HG02642 (cell line): ENCODE measurements at regions not wholly inside any gene's neighbourhood (a gene's known extent, or its start where the extent isn't known, plus 50 kb on each side); places are given as distances from the start of the nearest gene placed in this dataset.

ENCODE experiments used
- ATAC-seq: cut with Tn5 transposase; IDR thresholded peaks from one replicate; pipeline ENCODE4 v1.9.1; 2021; ENCODE audit warnings: mild to moderate bottlenecking; ENCODE audit not compliant: unreplicated experiment, poor library complexity

DNA sequence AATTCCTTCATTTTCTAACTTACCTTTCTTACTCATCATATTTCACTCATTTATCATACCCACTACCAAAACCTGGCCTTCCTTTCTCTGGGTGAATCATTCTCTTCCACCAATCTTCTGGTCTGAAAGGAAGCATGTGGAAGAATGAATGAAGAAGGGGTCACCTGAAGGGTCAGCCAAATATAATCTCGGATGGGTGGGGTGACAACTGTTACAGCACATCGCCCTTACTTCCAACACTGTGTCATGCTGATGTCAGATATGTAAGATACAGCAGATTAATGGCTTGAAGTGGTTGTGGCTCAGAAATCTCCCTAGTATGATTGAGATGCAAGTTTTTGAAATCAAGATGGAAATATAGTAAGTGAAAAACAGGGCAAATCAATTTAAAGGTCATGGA is 401.7 kb upstream of the HTR2A start:
- no peak for ATAC-seq

DNA sequence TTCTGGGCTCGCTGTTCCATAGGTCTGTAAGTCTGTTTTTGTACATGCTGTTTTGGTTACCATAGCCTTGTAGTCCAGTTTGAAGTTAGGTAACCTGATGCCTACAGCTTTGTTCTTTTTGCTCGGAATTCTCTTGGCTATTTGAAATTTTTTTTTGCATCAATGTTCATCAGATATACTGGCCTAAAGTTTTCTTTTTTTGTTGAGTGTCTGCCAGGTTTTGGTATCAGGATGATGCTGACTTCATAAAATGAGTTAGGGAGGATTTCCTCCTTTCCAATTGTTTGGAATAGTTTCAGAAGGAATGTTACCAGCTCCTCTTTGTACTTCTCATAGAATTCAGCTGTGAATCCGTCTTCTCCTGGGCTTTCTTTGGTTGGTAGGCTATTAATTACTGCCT is 397.8 kb upstream of the HTR2A start:
- no peak for ATAC-seq

DNA sequence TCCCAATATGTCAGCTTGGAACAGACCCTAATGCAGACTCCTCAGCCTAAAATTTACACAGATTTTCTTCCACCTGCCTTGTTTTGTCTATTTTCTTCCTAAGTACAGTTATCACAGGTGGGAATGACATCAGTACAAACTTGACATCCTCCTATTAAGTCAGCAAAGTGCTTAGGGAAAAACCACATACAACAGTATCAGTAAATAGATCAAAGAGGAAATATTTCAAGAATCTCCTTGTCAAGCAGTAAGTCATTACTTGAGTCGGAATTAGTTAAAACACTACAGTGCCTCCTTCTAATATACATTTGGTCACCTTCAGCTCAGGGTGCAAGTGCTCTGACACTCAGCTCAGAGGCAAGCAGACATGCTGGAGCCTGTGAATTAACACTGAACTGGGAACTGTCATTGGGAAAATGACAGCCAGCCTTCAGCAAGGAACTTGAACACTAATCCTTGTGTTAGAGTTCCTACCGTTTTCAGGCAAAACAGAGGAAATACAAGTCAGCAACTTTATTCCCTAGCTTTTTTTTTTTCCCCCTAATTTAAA is 394.3 kb upstream of the HTR2A start:
- ATAC-seq, result no peak

DNA sequence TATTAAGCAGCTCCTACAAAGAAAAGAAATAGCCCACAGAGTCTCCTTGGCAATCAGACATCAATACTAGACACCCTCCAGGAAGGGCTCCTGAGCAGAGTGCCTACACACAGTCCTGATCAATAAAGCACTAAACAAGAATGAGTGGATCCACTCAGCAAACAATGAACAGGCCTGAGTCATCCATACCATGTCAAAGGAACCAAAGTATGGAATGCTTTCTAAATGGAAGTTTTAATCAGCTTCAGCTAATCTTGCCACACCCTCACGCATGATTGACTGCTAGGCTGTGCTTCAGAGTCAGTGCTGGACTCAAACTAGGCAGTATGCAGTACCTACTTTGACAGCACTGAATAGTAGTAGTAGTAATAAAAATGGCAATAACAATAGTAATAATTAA is 392.7 kb upstream of the HTR2A start:
- ATAC-seq, result no peak

DNA sequence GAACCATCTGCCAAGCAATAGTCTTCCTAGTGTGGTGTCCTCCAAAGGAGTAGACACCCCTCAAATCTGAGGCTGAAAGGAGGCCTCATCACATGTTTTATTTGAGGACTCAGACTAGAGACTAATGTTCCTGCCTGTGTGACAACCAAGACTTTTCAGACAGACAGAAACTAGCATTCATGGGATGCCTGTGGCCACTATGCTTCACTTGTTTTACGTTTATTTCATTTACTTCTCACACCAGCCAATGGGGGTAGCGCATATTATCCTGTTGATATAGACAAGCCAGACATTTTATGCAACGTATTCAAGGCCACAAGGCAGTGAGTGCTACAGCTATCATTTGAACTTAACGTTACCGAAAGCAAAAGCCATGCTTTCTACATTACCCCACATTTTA is 391.7 kb upstream of the HTR2A start:
- ATAC-seq, result no peak

DNA sequence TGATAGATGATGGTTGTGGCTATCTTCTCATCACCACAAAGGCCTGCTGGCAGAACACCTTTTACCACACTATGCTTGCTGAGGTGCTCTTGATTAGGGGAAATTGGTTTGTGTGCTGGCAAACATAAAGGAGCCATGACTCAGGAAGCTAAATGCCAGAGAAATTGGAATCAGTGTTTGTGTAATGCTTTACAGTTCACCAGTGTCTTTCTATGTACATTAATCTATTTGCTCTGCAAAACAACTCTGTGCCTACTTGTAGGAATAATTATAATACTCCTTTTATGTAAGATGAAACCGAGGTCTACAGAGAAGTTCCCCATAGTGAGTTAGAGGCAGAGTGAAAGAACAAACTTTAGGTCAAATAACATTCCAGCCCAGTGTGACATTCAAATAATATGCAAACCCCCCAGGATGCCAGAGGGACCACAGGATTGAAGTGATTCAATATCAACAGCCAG is 390.5 kb upstream of the HTR2A start:
- ATAC-seq, result no peak

DNA sequence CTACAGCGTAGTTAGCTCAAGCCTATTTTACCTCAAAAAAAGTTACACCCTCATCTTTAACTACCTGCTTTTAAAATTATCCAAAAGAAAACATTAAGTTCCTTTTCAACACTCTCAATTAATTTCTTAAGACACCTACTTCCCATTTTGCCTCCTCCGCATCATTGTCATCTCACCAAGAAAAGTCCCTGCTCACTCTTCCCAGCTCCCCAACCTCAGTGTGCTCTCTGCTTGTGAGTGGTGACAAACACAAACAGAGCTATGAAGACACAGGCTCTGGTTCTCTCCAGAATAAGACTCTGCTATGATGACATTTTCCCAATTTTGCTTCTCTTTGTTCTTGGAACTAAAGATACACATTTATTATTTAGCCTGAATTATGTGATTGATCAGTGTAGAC is 385.1 kb upstream of the HTR2A start:
- ATAC-seq, result no peak

DNA sequence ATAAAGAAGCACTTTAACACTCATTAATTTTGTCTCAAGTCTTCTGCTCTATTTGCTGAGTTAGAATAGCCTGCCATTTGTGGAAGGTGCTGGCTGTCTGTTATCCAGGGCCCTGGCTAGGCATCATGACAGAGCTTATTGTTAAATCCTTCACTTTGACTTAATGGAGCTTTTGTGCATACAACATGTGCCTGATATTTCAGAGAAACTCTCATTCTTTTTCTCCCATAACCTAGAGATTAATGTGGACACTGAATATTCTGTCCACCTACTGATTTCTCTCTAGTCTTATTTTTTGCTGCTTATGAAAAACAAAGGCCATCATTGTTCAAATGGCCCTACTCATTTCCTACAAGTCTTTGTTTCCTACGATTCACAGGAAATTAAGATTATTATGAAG is 383.1 kb upstream of the HTR2A start:
- no peak for ATAC-seq

DNA sequence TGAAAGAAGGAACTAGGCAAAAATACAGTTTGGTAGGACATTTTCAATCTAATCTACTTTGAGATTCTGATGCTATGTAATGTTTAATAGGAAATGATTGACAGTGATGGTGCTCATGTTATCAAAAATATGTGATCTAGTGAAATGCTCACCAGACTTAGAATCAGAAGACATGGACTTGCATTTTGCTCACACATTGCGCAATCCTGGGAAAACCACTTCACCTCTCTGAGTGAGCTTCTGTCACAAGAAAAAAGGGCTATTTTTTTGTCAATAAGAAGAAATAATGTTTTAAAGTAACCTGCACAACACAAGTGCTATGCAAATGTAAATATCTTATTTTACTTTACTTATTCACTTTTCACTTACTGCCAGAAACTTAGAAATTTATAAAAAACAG is 380.9 kb upstream of the HTR2A start:
- no peak for ATAC-seq

DNA sequence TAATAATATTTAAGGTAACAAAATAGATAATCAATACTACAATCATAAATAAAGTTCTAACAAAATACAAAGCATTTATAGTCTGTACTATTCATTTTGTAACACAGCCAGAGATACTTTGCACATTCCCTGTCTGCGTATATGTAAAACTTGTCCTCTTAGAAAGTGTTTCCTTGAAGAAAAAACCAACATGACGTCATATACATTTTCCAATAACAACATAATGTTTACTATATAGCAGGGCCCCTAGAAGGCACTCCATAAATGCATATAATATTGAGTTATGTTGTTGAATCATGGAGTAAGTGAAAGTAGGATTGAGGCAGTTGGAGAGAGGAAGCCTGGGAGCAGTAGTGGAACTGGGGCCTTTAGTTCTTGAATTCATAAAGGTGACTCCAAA is 371.4 kb upstream of the HTR2A start:
- no peak for ATAC-seq

DNA sequence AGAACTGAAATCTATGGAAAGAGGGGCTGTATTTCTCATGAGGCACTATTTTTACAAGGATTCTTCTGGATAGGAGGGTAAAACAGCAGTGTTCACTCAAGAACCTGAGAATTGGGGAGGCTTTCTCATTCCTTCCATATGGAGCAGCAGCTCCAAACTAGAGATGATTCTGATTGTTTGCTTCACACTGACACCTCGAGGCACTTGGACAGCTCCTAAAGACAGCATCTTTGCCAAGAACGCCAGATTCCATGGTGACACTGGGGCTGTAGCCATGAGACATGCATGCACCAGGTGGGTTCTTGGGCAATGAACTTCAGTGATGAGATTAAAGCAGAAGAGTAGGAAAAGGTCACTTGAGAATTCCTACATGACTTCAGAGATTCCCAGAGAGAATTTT is 361.5 kb upstream of the HTR2A start:
- no peak for ATAC-seq

DNA sequence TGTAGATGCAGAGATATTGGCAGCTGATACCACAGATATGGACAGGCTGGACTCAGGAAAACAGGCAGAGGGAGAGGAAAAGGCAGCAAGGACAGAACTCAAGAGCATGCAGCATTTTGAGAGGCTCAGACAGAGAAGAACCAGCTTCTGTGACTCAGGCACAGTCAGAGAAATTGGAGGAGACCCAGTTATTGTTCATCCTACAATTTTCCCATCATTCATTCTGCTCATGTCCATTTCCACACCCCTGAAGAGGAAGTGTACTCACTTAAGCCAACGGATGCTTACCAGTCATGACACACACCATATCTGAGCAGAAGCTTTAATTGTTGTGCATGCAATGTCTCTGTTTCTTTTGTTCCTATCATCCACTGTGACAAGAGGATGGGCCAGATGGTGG is 359.8 kb upstream of the HTR2A start:
- no peak for ATAC-seq

DNA sequence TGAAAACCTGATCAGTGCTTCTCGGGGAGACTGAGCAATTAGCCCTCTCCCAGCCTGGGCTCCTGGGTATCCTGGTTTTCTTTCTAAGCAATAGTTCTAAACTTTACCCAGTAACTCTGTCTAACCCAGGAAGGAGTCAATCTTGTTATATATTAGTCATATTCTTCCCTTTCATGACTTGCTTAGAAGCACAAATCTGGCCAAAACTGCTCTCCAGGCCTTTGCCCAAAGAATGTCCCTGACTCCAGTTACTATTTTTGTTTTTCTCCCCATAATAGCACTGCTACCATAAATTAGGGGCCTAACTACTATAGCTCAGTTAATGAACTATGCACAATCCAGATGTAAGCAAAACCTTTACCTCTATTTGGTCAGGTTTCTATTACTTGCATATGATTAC is 355.8 kb upstream of the HTR2A start:
- no peak for ATAC-seq

DNA sequence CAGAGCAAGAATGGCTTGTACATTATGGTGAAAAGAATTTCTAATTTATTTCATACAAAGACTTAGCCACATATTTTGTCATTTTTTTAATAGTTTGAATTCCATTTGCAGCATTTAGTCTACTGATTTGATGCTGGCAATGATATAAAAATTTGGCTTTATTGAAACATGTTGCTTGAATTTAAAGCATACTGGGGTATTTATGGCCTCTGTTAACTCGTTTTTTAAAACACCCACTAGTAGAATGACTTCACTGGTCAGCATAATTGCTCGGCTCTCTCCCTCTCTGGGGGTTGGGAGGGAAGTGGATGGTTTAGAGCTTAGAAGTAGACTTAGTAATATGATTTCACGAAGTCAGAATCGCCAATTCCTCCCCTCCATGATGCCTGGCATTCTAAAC is 354.9 kb upstream of the HTR2A start:
- no peak for ATAC-seq

DNA sequence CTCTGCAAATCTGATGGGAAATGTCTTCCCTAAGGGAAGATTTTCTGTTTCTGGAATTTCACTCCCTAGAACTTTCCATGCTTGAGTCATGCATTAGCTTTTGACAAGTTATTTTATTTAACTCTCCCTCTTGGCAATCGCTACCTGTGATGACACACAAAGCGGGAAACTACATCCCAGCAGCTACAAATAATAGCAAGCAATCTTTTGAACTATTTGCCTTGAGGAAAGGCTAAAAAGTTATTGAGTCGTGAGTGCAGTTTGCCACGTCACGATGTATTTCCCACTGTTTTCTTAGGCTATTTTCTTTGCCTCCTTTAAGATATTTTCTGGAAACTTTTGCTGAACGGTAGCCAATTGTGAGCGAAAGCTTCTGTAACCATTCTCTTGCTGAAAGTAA is 353.3 kb upstream of the HTR2A start:
- no peak for ATAC-seq

DNA sequence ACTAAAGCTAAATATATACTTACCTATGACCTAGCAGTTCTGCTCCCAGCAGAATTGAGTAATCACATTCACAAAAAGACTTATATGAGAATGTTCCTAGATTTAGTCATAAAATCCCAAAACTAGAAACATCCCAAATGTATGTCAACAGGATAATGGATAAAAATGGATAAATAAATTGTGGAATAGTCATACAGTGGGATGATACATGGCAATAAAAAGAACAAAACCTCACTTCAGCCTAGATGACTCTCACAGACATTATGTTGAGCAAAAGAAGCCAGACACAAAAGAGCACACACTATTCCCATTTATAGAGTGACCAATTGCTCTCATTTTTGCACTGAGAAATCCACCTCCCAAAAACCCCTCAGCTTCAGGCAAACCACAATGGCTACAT is 352.4 kb upstream of the HTR2A start:
- ATAC-seq, result no peak

DNA sequence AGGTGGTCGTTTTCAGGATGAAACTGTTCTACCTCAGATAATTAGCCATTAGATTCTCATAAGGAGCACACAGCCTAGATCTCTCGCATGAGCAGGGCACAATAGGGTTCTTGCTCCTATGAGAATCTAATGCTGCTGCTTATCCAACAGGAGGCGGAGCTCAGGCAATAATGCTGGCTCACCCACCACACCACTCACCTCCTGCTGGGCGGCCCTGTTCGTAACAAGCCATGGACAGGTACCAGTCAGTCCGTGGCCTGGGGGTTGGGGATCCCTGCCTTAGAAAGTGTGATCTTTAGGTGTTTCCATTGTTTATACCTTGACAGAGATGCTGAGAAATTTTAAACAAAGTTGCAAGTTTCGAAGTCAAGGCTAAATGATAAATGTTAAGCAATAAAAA is 344.6 kb upstream of the HTR2A start:
- ATAC-seq, result no peak

DNA sequence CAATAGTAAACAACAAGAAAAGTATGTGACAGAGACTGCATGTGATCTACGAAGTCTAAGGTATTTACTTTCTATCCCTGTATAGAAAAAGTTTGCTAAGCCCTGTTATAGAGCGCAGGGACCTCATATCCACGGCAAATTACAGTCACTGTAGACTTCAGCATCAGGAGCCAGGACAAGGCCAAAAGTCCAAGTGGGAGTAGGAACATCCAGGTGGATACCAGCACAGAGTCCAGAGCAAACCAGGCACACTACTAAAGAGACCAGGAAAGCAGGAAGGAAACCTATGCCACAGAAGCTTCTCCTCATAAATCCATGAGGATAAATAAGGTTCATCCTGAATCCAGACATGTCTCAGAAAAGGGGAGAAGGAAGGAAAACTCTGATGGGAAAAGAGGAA is 342.2 kb upstream of the HTR2A start:
- no peak for ATAC-seq

DNA sequence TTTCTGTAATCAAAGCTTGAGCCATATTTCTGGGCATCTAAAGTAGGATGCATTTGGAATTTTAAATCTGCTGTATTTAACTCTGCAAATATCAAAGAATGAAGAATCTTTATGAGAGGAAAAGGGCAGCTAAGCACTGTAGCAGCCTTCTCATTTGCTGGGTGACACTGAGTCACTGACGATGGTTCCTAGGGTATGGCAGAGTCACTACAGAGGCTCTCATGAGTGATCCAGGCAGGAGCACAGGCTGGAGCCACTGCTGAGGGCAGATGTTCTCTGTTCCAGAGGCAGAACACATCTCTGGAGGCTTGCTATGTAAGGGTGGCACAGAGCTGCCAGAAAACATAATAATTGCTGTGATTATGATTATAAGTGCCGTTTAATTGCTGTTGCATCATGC is 340.7 kb upstream of the HTR2A start:
- no peak for ATAC-seq

DNA sequence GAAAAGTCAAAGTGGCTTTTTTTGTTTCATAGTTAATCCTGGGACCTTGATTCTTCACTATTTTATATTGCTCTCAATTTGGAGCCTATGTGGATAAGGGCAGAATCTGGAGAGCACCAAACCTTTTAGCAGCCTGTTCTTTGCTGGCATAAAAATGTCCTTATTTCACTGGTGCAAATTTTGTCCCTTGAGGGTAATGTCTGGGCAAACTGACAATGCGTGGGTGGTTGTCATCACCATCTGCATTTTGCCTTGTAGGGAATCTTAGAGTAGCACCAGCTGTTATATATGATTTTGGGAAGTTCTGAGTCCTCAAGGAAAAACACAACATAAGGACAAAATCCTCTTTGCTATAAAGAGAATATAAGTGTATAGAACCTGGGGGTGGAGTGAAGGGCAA is 336.9 kb upstream of the HTR2A start:
- no peak for ATAC-seq

DNA sequence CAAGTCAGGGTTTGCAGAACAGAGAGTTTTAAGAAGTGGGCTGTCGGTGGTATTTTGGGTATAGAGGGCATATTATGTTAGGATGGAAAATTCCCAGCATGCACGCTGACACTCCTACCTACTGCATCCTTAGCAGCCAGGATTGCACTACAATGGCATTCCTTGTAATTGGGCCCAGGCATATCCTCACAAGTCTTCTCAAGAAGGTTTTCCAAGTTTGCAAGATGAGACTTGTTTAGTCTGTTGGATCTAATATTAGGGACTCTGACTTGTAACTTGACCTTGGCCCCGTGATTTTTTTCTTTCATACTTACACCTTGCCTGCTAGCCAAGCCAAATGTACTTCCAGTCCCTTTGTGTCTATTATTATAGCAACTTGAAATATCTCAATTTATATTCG is 335.7 kb upstream of the HTR2A start:
- no peak for ATAC-seq

DNA sequence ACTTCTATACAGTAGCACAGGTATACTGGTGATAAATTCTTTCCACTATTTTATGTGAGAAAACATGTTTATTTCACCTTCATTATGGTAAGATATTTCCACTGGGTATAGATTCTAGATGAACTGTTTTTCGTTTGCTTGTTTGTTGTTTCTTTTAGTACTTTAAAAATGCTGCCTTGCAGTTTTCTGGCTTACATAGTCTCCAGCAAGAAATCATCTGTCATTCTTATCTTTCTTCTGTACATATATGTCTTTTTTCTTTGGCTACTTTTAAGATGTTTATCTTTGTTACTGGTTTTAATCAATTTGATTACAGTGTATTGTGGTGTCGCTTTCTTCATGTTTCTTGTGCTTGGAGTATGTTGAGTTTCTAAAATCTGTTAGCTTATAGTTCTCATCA is 333.3 kb upstream of the HTR2A start:
- ATAC-seq, result no peak

DNA sequence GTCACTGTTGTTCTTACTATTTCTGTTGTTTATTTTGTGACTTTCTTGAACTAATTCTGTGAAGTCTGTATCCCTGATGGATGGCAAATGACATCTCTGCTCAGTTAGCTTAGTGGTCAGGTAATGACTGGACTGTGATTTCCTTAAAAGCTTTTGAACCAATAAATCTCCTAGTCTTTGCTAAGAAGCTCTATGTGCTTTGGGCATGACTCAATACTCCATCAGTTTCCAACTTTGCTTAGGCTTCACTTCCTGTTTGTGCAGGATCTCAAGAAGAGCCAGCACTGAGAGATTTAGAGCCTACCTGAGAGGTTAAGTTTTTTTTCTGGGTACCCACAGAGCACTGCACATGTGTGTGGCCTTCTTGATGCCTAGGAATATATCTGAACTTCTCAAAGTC is 329.7 kb upstream of the HTR2A start:
- ATAC-seq, result no peak
